ENCODE measurements at regions not wholly inside any gene's neighbourhood (a gene's known extent, or its start where the extent isn't known, plus 50 kb on each side); places are given as distances from the start of the nearest gene placed in this dataset.

- DNase-seq (ENCODE audit: low read depth), result no peak
- H3K27me3 ChIP-seq (replicated peaks; ENCODE audit: control insufficient read depth, insufficient read depth, low read length), result no peaks in the 10 kb centered on the region
- H3K4me3 ChIP-seq (ENCODE audit: low read length), result no peak overlapping the region
- no peaks in the 10 kb centered on the region for H3K9me3 ChIP-seq (ENCODE audit: control insufficient read depth, low read length)
- H3K36me3 ChIP-seq (ENCODE audit: control insufficient read depth, insufficient read depth, low read length, severe bottlenecking), result no peaks in the 10 kb centered on the region
- H3K4me1 ChIP-seq (ENCODE audit: control insufficient read depth, insufficient read depth, low read length), result no peaks in the 10 kb centered on the region
- H3K9ac ChIP-seq (ENCODE audit: low read length), result no peak overlapping the region
Measured at GRCh38 chr2:53188851-53189510, 578.6 kb upstream of the CHAC2 start.

GRCh38 chr2:53183581-53183980 lies 584.0 kb upstream of the CHAC2 start:
- Histone ChIP-seq H3K27me3 (replicated peaks; ENCODE audit: control insufficient read depth, insufficient read depth, low read length) (no peaks in the 10 kb centered on the region), H3K36me3 (ENCODE audit: control insufficient read depth, insufficient read depth, low read length, severe bottlenecking) (no peaks in the 10 kb centered on the region), H3K9ac (ENCODE audit: low read length) (no peak overlapping the region), H3K4me1 (ENCODE audit: control insufficient read depth, insufficient read depth, low read length) (no peaks in the 10 kb centered on the region), H3K9me3 (ENCODE audit: control insufficient read depth, low read length) (no peaks in the 10 kb centered on the region), H3K4me3 (ENCODE audit: low read length) (no peak overlapping the region)
- DNase-seq (ENCODE audit: low read depth), result no peak

- Histone ChIP-seq H3K9ac (ENCODE audit: low read length) (no peak overlapping the region), H3K4me3 (ENCODE audit: low read length) (no peak overlapping the region), H3K4me1 (ENCODE audit: control insufficient read depth, insufficient read depth, low read length) (no peaks in the 10 kb centered on the region), H3K36me3 (ENCODE audit: control insufficient read depth, insufficient read depth, low read length, severe bottlenecking) (no peaks in the 10 kb centered on the region), H3K9me3 (ENCODE audit: control insufficient read depth, low read length) (no peaks in the 10 kb centered on the region), H3K27me3 (replicated peaks; ENCODE audit: control insufficient read depth, insufficient read depth, low read length) (no peaks in the 10 kb centered on the region)
- no peak for DNase-seq (ENCODE audit: low read depth)
Measured at GRCh38 chr2:53182601-53183000, 585.0 kb upstream of the CHAC2 start.

- Histone ChIP-seq H3K9me3 (ENCODE audit: control insufficient read depth, low read length) (no peaks in the 10 kb centered on the region), H3K4me3 (ENCODE audit: low read length) (no peak overlapping the region), H3K36me3 (ENCODE audit: control insufficient read depth, insufficient read depth, low read length, severe bottlenecking) (no peaks in the 10 kb centered on the region), H3K9ac (ENCODE audit: low read length) (no peak overlapping the region), H3K4me1 (ENCODE audit: control insufficient read depth, insufficient read depth, low read length) (no peaks in the 10 kb centered on the region), H3K27me3 (replicated peaks; ENCODE audit: control insufficient read depth, insufficient read depth, low read length) (no peaks in the 10 kb centered on the region)
- DNase-seq (ENCODE audit: low read depth), result no peak
Measured at GRCh38 chr2:53181759-53182158, 585.8 kb upstream of the CHAC2 start.

GRCh38 chr2:53177327-53177726 lies 590.3 kb upstream of the CHAC2 start:
- Histone ChIP-seq H3K9me3 (ENCODE audit: control insufficient read depth, low read length) (no peaks in the 10 kb centered on the region), H3K4me1 (ENCODE audit: control insufficient read depth, insufficient read depth, low read length) (no peaks in the 10 kb centered on the region), H3K36me3 (ENCODE audit: control insufficient read depth, insufficient read depth, low read length, severe bottlenecking) (no peaks in the 10 kb centered on the region), H3K9ac (ENCODE audit: low read length) (no peak overlapping the region), H3K4me3 (ENCODE audit: low read length) (no peak overlapping the region), H3K27me3 (replicated peaks; ENCODE audit: control insufficient read depth, insufficient read depth, low read length) (no peaks in the 10 kb centered on the region)
- DNase-seq (ENCODE audit: low read depth), result no peak

- no peaks in the 10 kb centered on the region for H3K9me3 ChIP-seq (ENCODE audit: control insufficient read depth, low read length)
- H3K27me3 ChIP-seq (replicated peaks; ENCODE audit: control insufficient read depth, insufficient read depth, low read length), result no peaks in the 10 kb centered on the region
- H3K4me1 ChIP-seq (ENCODE audit: control insufficient read depth, insufficient read depth, low read length), result no peaks in the 10 kb centered on the region
- no peak for DNase-seq (ENCODE audit: low read depth)
- no peaks in the 10 kb centered on the region for H3K36me3 ChIP-seq (ENCODE audit: control insufficient read depth, insufficient read depth, low read length, severe bottlenecking)
- H3K9ac ChIP-seq (ENCODE audit: low read length), result no peak overlapping the region
- no peak overlapping the region for H3K4me3 ChIP-seq (ENCODE audit: low read length)
Measured at GRCh38 chr2:53174539-53174938, 593.1 kb upstream of the CHAC2 start.

- H3K36me3 ChIP-seq (ENCODE audit: control insufficient read depth, insufficient read depth, low read length, severe bottlenecking), result no peaks in the 10 kb centered on the region
- no peaks in the 10 kb centered on the region for H3K4me1 ChIP-seq (ENCODE audit: control insufficient read depth, insufficient read depth, low read length)
- H3K4me3 ChIP-seq (ENCODE audit: low read length), result no peak overlapping the region
- H3K9ac ChIP-seq (ENCODE audit: low read length), result no peak overlapping the region
- H3K9me3 ChIP-seq (ENCODE audit: control insufficient read depth, low read length), result no peaks in the 10 kb centered on the region
- H3K27me3 ChIP-seq (replicated peaks; ENCODE audit: control insufficient read depth, insufficient read depth, low read length), result no peaks in the 10 kb centered on the region
- DNase-seq (ENCODE audit: low read depth), result no peak
Measured at GRCh38 chr2:53173698-53174455, 593.7 kb upstream of the CHAC2 start.

GRCh38 chr2:53173091-53173490 lies 594.5 kb upstream of the CHAC2 start:
- no peak for DNase-seq (ENCODE audit: low read depth)
- Histone ChIP-seq H3K9ac (ENCODE audit: low read length) (no peak overlapping the region), H3K4me3 (ENCODE audit: low read length) (no peak overlapping the region), H3K27me3 (replicated peaks; ENCODE audit: control insufficient read depth, insufficient read depth, low read length) (no peaks in the 10 kb centered on the region), H3K4me1 (ENCODE audit: control insufficient read depth, insufficient read depth, low read length) (no peaks in the 10 kb centered on the region), H3K36me3 (ENCODE audit: control insufficient read depth, insufficient read depth, low read length, severe bottlenecking) (no peaks in the 10 kb centered on the region), H3K9me3 (ENCODE audit: control insufficient read depth, low read length) (no peaks in the 10 kb centered on the region)

GRCh38 chr2:53170466-53170865 lies 597.1 kb upstream of the CHAC2 start:
- no peak overlapping the region for H3K4me3 ChIP-seq (ENCODE audit: low read length)
- DNase-seq (ENCODE audit: low read depth), result peak; percentile 94
- H3K4me1 ChIP-seq (ENCODE audit: control insufficient read depth, insufficient read depth, low read length), result no peaks in the 10 kb centered on the region
- no peaks in the 10 kb centered on the region for H3K27me3 ChIP-seq (replicated peaks; ENCODE audit: control insufficient read depth, insufficient read depth, low read length)
- H3K36me3 ChIP-seq (ENCODE audit: control insufficient read depth, insufficient read depth, low read length, severe bottlenecking), result no peaks in the 10 kb centered on the region
- H3K9ac ChIP-seq (ENCODE audit: low read length), result no peak overlapping the region
- no peaks in the 10 kb centered on the region for H3K9me3 ChIP-seq (ENCODE audit: control insufficient read depth, low read length)

GRCh38 chr2:53167227-53167626 lies 600.4 kb upstream of the CHAC2 start:
- Histone ChIP-seq H3K27me3 (replicated peaks; ENCODE audit: control insufficient read depth, insufficient read depth, low read length) (no peaks in the 10 kb centered on the region), H3K9ac (ENCODE audit: low read length) (no peak overlapping the region), H3K36me3 (ENCODE audit: control insufficient read depth, insufficient read depth, low read length, severe bottlenecking) (no peaks in the 10 kb centered on the region), H3K9me3 (ENCODE audit: control insufficient read depth, low read length) (no peaks in the 10 kb centered on the region), H3K4me3 (ENCODE audit: low read length) (no peak overlapping the region), H3K4me1 (ENCODE audit: control insufficient read depth, insufficient read depth, low read length) (no peaks in the 10 kb centered on the region)
- no peak for DNase-seq (ENCODE audit: low read depth)

GRCh38 chr2:53150146-53150545 lies 617.5 kb upstream of the CHAC2 start:
- Histone ChIP-seq H3K9ac (ENCODE audit: low read length) (no peak overlapping the region), H3K4me3 (ENCODE audit: low read length) (no peak overlapping the region), H3K36me3 (ENCODE audit: control insufficient read depth, insufficient read depth, low read length, severe bottlenecking) (no peaks in the 10 kb centered on the region), H3K27me3 (replicated peaks; ENCODE audit: control insufficient read depth, insufficient read depth, low read length) (no peaks in the 10 kb centered on the region), H3K4me1 (ENCODE audit: control insufficient read depth, insufficient read depth, low read length) (no peaks in the 10 kb centered on the region), H3K9me3 (ENCODE audit: control insufficient read depth, low read length) (no peaks in the 10 kb centered on the region)
- DNase-seq (ENCODE audit: low read depth), result no peak
